Neutrophil (primary cell): ENCODE measurements at regions not wholly inside any gene's neighbourhood (a gene's known extent, or its start where the extent isn't known, plus 50 kb on each side); places are given as distances from the start of the nearest gene placed in this dataset.

ENCODE experiments used
- H3K27ac ChIP-seq: fragments of 200-600 bp; sonication (generic); 2 replicates; pipeline ENCODE4 v1.5.1; 2016; ENCODE audit warnings: mild to moderate bottlenecking, moderate library complexity
- H3K27me3 ChIP-seq: fragments of 200-600 bp; sonication (generic); 2 replicates; pipeline ENCODE4 v1.6.0; 2016; ENCODE audit warnings: mild to moderate bottlenecking
- H3K36me3 ChIP-seq: fragments of 200-600 bp; sonication (generic); 2 replicates; pipeline ENCODE4 v1.5.1; 2017
- H3K4me1 ChIP-seq, 2 experiments: fragments of 200-600 bp in 1 of 2; sonication (generic) in 1 of 2; 1 replicate in 1 of 2; 2 replicates in 1 of 2; pipeline versions ENCODE4 v1.5.1 to v1.6.1; 2013 to 2016; ENCODE audit warnings: low read depth in 1 of 2, low read length in 1 of 2, mild to moderate bottlenecking in 1 of 2, moderate library complexity in 1 of 2; ENCODE audit not compliant: control insufficient read depth in 1 of 2, insufficient read depth in 1 of 2
- H3K4me3 ChIP-seq, 2 experiments: fragments of 200-600 bp in 1 of 2; sonication (generic) in 1 of 2; 1 replicate in 1 of 2; 2 replicates in 1 of 2; pipeline ENCODE4 v1.5.1; 2013 to 2016; ENCODE audit warnings: low read depth in 1 of 2, low read length in 1 of 2, mild to moderate bottlenecking in 1 of 2, moderate library complexity in 1 of 2
- H3K9me3 ChIP-seq: fragments of 200-600 bp; sonication (generic); 2 replicates; pipeline ENCODE4 v1.5.1; 2016
- CTCF ChIP-seq: fragments of 200-600 bp; sonication (generic); IDR thresholded peaks from 2 replicates; pipeline ENCODE4 v1.5.1; 2016; ENCODE audit warnings: antibody characterized with exemption

DNA sequence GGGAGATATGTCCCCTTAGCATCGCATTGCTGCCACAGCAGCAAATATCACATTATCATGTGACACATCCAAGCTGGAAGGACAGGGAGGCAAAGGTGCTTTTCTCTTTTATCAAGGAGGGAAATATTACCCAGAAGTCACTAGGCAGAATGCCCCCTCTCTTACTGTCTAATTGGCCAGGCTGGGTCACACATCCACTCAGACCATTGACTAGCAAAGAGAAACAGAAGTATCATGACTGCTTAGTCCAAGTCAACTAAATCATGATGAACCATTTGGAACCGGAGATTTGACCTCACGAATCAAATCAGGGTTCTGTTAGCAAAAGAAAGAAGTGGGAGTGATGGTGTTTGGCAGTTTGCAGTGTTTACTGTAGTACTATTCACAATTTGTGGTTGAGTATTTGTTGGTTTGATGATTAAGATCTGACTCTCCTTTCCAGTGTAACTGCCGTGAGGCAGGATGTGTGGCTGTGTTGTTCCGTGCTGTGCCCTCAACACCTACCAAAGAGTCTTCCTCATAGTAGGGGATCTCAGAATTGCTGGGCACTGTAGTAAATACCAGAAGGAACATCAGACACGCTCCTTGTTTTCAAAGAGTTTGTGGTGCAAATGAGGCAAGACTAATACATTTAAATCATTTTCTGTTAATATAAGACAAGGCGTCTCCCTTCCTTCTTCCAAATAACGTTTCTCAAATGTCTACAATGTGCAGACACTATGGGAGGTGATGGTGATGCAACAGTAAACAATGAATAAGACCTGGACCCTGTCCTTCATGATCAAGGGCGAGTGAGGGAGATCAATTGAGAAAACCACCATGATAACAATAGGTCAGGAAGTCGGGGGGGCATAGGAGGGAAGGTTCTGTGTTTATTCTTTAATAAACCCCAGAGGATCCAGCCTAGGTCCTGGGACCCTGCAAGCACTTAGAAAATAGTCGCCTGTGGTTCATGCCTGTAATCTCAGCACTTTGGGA lies 194.4 kb upstream of the CRY1 start:
- no peaks in the 10 kb centered on the region for H3K9me3 ChIP-seq
- no peak overlapping the region for H3K4me3 ChIP-seq
- no peaks in the 10 kb centered on the region for H3K27me3 ChIP-seq
- H3K27ac ChIP-seq = no peak overlapping the region
- no peak for TF ChIP-seq CTCF
- H3K36me3 ChIP-seq = no peaks in the 10 kb centered on the region
- no peaks in the 10 kb centered on the region for H3K4me1 ChIP-seq

DNA sequence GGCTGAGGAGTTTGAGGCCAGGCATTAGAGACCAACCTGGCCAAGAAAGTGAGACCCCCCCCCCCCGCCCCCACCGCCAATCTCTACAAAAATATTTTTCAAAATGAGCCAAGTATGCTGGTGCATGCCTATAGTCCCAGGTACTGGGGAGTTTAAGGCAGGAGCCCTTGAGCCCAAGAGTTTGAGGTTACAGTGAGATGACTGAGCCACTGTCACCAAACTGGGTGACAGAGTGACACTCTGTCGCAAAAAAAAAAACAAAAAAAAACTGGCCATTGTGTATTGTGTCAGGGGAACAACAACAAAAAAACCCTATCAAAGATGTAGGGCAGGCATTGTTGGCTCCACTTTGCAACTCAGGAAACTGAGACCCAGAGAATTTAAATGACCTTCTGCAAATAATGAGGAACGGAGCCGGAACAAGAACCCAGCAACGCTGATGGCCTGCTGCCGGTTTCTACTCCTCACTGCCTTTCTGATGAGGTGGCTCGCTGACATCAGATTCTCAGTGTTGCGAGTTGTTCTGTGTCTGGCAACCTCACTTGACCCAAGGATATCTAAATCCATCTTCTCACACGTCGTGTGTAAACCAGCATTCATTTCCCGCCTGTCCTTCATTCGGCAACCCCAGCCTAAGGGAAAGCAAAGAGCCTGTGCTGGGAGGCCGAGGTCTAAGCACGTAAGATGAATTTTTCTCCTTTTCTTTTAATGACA lies 195.2 kb upstream of the CRY1 start:
- no peak for TF ChIP-seq CTCF
- H3K4me3 ChIP-seq = no peak overlapping the region
- H3K27ac ChIP-seq = no peak overlapping the region
- H3K9me3 ChIP-seq = no peaks in the 10 kb centered on the region
- H3K4me1 ChIP-seq = no peaks in the 10 kb centered on the region
- no peaks in the 10 kb centered on the region for H3K27me3 ChIP-seq
- H3K36me3 ChIP-seq = no peaks in the 10 kb centered on the region

DNA sequence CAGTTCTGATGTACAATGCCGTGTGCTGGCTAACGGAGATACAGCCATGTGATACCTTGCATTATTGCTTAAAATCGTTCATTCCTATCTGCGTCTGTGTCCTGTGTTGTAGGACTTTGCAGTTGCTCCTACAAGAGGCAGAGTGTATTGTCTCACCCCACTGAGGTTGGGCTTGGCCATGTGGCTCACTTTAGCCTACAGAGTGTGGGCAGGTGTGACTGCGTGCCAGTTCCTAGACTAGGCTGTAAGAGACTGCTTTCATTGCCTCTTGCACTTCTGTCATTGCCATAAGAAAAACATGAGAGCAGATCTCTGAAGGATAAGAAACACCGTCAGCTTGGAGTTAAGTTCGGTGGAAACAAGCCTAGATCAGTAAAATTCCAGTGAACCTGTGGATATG lies 197.7 kb upstream of the CRY1 start:
- Histone ChIP-seq H3K27me3 (no peaks in the 10 kb centered on the region), H3K4me1 (no peaks in the 10 kb centered on the region), H3K4me3 (no peak overlapping the region), H3K9me3 (no peaks in the 10 kb centered on the region), H3K27ac (no peak overlapping the region), H3K36me3 (no peaks in the 10 kb centered on the region)
- no peak for TF ChIP-seq CTCF

DNA sequence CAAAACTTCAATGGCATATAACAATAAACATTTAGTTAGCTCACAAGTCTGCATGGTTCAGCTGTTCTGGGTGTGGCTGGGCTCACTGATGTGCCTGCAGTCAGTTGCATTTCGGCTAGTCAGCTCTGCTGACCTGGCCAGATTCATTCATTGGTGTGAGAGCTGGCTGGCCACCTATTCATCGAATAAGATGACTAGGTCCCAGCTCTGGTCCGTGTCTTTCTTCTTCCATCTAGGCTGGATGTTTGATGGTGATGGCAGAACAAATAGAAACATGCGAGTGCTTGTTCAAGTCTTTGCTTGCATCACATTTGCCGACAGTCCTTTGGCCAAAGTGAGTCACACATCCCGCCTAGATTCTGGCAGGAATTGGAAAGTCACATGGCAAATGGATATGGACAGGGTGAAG lies 203.3 kb upstream of the CRY1 start:
- Histone ChIP-seq H3K4me3 (no peak overlapping the region), H3K4me1 (peaks cover 10 to 14% of the 10 kb centered on the region in 2 experiments), H3K36me3 (no peaks in the 10 kb centered on the region), H3K27me3 (no peaks in the 10 kb centered on the region), H3K27ac (no peak overlapping the region), H3K9me3 (no peaks in the 10 kb centered on the region)
- no peak for TF ChIP-seq CTCF

DNA sequence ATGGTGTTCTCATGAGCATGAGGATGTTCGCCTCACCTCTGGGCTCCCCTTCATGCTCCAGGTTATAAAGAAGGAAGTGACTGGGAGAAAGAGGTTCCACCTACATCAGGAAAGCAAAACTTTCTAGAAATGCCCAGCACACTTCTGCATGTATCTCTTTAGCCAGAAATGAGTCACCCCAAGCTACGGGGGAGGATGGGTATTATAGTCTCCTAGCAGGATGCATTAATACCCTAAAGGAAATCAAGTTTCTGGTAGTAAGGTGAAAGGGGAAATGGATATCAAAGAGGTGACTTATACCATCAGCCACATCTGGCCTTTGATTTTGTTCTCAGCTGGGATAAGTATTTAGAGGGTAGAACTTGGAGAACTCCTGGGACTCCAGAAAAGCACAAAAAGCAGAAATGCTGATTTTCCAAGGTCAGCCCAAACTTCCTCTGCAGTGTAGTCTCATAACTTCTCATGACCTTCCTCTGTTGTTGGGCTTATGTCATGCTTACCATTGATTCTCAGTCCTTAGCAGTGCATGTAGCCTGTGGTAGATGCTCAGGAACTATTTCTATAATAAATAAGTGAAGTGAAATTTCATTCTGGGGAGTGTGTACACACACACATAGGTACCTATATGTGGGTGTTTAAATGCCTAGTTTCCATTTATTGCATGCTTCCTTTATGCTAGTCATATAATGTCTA lies 209.4 kb upstream of the CRY1 start:
- H3K9me3 ChIP-seq = no peaks in the 10 kb centered on the region
- peaks cover 14 to 22% of the 10 kb centered on the region in 2 experiments for H3K4me1 ChIP-seq
- no peaks in the 10 kb centered on the region for H3K36me3 ChIP-seq
- no peak overlapping the region for H3K27ac ChIP-seq
- no peaks in the 10 kb centered on the region for H3K27me3 ChIP-seq
- no peak for TF ChIP-seq CTCF
- H3K4me3 ChIP-seq = no peak overlapping the region
